Left ventricle myocardium inferior (tissue), 1 donor: ENCODE measurements at regions not wholly inside any gene's neighbourhood (a gene's known extent, or its start where the extent isn't known, plus 50 kb on each side); places are given as distances from the start of the nearest gene placed in this dataset.
A peak's percentile ranks its signal among the peaks of the same experiment; 100 is the strongest.

Experiments
- DNase-seq: peaks from one replicate; pipeline ENCODE4 v3.0.0-alpha.2; 2020
- H3K27ac ChIP-seq: fragments of 200-600 bp; replicated peaks from 2 replicates; pipeline ENCODE4 v1.8.0; 2021
- H3K27me3 ChIP-seq: fragments of 200-600 bp; 2 replicates; pipeline ENCODE4 v1.8.0; 2021; ENCODE audit warnings: low read depth
- H3K36me3 ChIP-seq: fragments of 200-600 bp; 2 replicates; pipeline ENCODE4 v1.8.0; 2021
- H3K4me1 ChIP-seq: fragments of 200-600 bp; 2 replicates; pipeline ENCODE4 v1.8.0; 2021
- H3K4me3 ChIP-seq: fragments of 200-600 bp; 2 replicates; pipeline ENCODE4 v1.8.0; 2021; ENCODE audit warnings: mild to moderate bottlenecking, moderate library complexity
- H3K9me3 ChIP-seq: fragments of 200-600 bp; replicated peaks from 2 replicates; pipeline ENCODE4 v1.8.0; 2021
- CTCF ChIP-seq: fragments of 200-600 bp; IDR thresholded peaks from 2 replicates; pipeline ENCODE4 v1.8.0; 2021; ENCODE audit warnings: antibody characterized with exemption, mild to moderate bottlenecking, borderline replicate concordance
- intact Hi-C: fragments of 100-400 bp; cut with micrococcal nuclease; formaldehyde crosslinking; loops from one replicate; pipeline ENCODE4 v1.11.0; 2022
- donor health status: DM: no; HTN: yes; CAD: no; lungs with severe emphysema.

- DNase-seq, result no peak
- Histone ChIP-seq H3K27ac (no peak overlapping the region), H3K9me3 (no peaks in the 10 kb centered on the region), H3K27me3 (peaks cover 75% of the 10 kb centered on the region), H3K4me1 (no peaks in the 10 kb centered on the region), H3K36me3 (no peaks in the 10 kb centered on the region), H3K4me3 (no peak overlapping the region)
- intact Hi-C loops, result no loop called here
- TF ChIP-seq CTCF, result peak; percentile 51
Measured at GRCh38 chr1:36609241-36610027, 126.7 kb upstream of the CSF3R start.

GRCh38 chr1:36608272-36608671, 125.6 kb upstream of the CSF3R start:
- Histone ChIP-seq H3K9me3 (no peaks in the 10 kb centered on the region), H3K4me1 (no peaks in the 10 kb centered on the region), H3K27ac (no peak overlapping the region), H3K27me3 (peaks cover 75% of the 10 kb centered on the region), H3K4me3 (no peak overlapping the region), H3K36me3 (no peaks in the 10 kb centered on the region)
- DNase-seq, result no peak
- intact Hi-C loops, result no loop called here
- TF ChIP-seq CTCF, result no peak

- Histone ChIP-seq H3K36me3 (no peaks in the 10 kb centered on the region), H3K9me3 (no peaks in the 10 kb centered on the region), H3K27me3 (peaks cover 75% of the 10 kb centered on the region), H3K27ac (no peak overlapping the region), H3K4me3 (no peak overlapping the region), H3K4me1 (no peaks in the 10 kb centered on the region)
- no peak for TF ChIP-seq CTCF
- no peak for DNase-seq
- intact Hi-C loops, result no loop called here
Measured at GRCh38 chr1:36607263-36607651, 124.5 kb upstream of the CSF3R start.

GRCh38 chr1:36606641-36607262, 124.0 kb upstream of the CSF3R start:
- no peak for DNase-seq
- no peak for TF ChIP-seq CTCF
- Histone ChIP-seq H3K9me3 (no peaks in the 10 kb centered on the region), H3K4me1 (no peaks in the 10 kb centered on the region), H3K4me3 (no peak overlapping the region), H3K27me3 (peaks cover 75% of the 10 kb centered on the region), H3K36me3 (no peaks in the 10 kb centered on the region), H3K27ac (no peak overlapping the region)
- intact Hi-C loops, result no loop called here

- Histone ChIP-seq H3K27ac (no peak overlapping the region), H3K27me3 (peaks cover 76% of the 10 kb centered on the region), H3K4me3 (no peak overlapping the region), H3K9me3 (no peaks in the 10 kb centered on the region), H3K36me3 (no peaks in the 10 kb centered on the region), H3K4me1 (no peaks in the 10 kb centered on the region)
- intact Hi-C loops, result no loop called here
- no peak for TF ChIP-seq CTCF
- DNase-seq, result no peak
Measured at GRCh38 chr1:36605942-36606640, 123.4 kb upstream of the CSF3R start.
